DND-41 (cell line): ENCODE measurements at regions not wholly inside any gene's neighbourhood (a gene's known extent, or its start where the extent isn't known, plus 50 kb on each side); places are given as distances from the start of the nearest gene placed in this dataset.

Experiments
- CTCF ChIP-seq: IDR thresholded peaks from 2 replicates; pipeline ENCODE4 v1.5.1; 2012; ENCODE audit warnings: borderline replicate concordance, low read length, moderate library complexity, mild to moderate bottlenecking; ENCODE audit not compliant: poor library complexity, severe bottlenecking; ENCODE audit errors: extremely low read depth
- EZH2 ChIP-seq: IDR thresholded peaks from 3 replicates; pipeline ENCODE4 v1.6.1; 2012; ENCODE audit warnings: borderline replicate concordance, low read depth, mild to moderate bottlenecking, moderate library complexity, low read length, inconsistent platforms; ENCODE audit not compliant: severe bottlenecking

DNA sequence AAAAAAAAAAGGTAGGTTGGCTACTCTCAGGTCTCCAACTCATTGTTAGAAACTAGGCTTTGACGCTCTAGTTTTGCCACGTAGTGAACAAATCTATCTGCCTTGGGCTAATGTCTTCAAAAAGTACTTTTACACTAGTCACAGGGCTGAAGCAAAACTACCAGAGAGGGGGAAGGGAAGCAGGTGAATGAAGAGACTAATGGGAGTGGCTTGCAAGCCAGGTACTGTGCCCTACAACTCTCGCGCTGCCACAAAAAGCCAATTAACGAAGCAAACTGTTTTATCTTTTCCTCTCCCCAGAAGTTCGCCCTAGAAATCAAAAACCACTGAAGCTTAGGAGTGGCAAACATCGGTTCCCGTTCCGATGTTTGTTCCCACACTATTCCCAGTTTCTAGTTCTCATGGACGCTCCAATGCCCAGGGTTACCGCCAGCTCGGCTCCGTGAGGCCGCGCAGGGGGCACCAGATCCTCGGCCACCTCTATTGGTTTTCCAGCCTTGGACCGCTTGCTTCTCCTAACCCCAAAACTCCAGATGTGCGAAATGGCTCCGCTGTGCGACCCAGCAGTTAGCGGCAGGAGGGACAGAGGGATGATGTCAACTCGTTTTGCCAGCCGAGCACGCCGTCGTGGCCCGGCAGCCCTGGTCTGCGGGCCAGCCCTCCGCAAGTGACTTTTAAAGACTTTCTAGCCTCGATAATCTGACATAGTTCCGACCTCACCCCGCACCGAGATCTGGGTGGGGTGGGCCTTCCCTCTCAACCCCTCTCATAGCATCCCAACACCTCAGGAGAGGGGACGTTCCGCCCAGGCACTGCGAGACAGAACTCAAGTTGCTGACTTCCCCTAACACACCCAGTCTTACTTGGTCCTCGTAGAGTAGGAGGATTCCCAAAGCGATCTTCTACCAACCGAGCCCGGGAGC, 242.1 kb downstream of the KDM5D start:
- TF ChIP-seq CTCF, result no peak
- TF ChIP-seq EZH2, result no peak
